ENCODE measurements at regions not wholly inside any gene's neighbourhood (a gene's known extent, or its start where the extent isn't known, plus 50 kb on each side); places are given as distances from the start of the nearest gene placed in this dataset.

DNA sequence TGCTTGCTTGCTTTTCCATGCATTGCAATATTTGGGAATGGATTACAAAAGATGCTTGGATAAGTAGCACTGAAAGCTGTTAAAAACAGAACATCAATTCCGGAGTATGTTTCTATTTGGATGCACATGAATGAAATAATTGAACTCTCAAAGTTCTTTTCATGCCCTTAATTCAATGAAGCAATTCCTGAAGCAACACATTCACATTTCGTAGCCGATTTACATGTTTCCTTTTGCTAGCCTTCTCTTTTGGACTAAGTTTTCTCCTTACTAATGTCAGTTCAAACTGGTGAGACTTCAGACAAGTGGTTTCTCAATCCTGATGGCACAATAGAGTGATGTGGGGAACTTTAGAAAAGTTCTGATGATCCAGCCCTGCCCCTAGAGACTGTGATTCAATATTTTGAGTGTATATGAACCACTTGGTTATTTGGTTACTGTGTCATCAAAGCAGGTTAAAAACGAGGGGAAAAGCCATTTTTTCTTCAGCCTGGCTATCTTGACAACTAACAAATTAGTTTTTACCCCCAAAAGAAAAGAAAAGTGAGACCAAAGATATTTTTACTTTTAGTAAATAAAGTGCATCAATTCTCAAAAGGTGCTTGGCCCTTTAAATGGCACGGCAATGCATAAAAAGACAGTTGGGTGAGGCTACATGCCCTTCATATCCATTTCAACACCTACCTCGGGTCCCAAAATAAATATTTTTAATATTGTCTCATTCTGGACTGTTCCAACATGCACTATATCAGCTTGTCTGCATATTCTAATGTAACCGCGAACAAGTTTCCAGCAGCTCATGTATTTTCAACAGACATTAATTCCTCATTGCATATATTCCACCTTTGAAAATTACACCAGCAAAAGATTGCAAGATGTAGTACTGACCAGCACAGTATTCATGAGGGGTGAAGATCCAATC lies 90.1 kb upstream of the RPL34 start:
- no peaks in the 10 kb centered on the region for H3K36me3 ChIP-seq (ENCODE audit: control insufficient read depth in 2 of 2, extremely low read depth in 1 of 2, insufficient read depth in 2 of 2, low read length in 2 of 2)
- H3K9ac ChIP-seq (replicated peaks; ENCODE audit: extremely low read depth, insufficient read depth, low read length), result no peak overlapping the region
- H3K4me2 ChIP-seq (ENCODE audit: insufficient read depth, low read length), result no peak overlapping the region
- FAIRE-seq (no peak), DNase-seq (ENCODE audit: low read depth, low spot score) (no peak)
- no peak overlapping the region for H3K4me3 ChIP-seq (replicated peaks in 1 of 3; ENCODE audit: insufficient read depth in 1 of 3, low read depth in 1 of 3, low read length in 3 of 3)
- no peak overlapping the region for H3K27ac ChIP-seq (ENCODE audit: insufficient read depth, low read depth, low read length)
- H3K9me3 ChIP-seq (replicated peaks; ENCODE audit: control insufficient read depth, insufficient read depth, low read length), result no peaks in the 10 kb centered on the region
- BruUV-seq (replicated peaks), result no TSS peak
- H4K20me1 ChIP-seq (replicated peaks; ENCODE audit: control insufficient read depth, extremely low read depth, insufficient read depth, low read length), result no peaks in the 10 kb centered on the region
- ChIA-PET POLR2A (no interaction called here), CTCF (no interaction called here)
- no peaks in the 10 kb centered on the region for H3K9me1 ChIP-seq (replicated peaks; ENCODE audit: control insufficient read depth, extremely low read depth, insufficient read depth, low read length)
- TF ChIP-seq MAX (IDR thresholded peaks at IDR 0.05; ENCODE audit: insufficient read depth, insufficient read length) (no peak), POLR2A (IDR thresholded peaks at IDR 0.05; ENCODE audit: low read depth, low read length) (no peak), MYC (IDR thresholded peaks at IDR 0.05; ENCODE audit: low read depth, low read length) (no peak), FOS (IDR thresholded peaks at IDR 0.05; ENCODE audit: borderline replicate concordance, insufficient read depth, low read length) (no peak), GATA2 (IDR thresholded peaks at IDR 0.05; ENCODE audit: insufficient read depth, insufficient read length, low read depth, low read length) (no peak), EZH2 (IDR thresholded peaks at IDR 0.05; ENCODE audit: borderline replicate concordance, low read depth, low read length, severe bottlenecking) (no peak), POLR2AphosphoS5 (IDR thresholded peaks at IDR 0.05; ENCODE audit: insufficient read depth, low read depth, low read length) (no peak), JUN (IDR thresholded peaks at IDR 0.05; ENCODE audit: borderline replicate concordance, insufficient read depth, insufficient read length, low read depth) (no peak)
- TF ChIP-seq, protein P1, sequence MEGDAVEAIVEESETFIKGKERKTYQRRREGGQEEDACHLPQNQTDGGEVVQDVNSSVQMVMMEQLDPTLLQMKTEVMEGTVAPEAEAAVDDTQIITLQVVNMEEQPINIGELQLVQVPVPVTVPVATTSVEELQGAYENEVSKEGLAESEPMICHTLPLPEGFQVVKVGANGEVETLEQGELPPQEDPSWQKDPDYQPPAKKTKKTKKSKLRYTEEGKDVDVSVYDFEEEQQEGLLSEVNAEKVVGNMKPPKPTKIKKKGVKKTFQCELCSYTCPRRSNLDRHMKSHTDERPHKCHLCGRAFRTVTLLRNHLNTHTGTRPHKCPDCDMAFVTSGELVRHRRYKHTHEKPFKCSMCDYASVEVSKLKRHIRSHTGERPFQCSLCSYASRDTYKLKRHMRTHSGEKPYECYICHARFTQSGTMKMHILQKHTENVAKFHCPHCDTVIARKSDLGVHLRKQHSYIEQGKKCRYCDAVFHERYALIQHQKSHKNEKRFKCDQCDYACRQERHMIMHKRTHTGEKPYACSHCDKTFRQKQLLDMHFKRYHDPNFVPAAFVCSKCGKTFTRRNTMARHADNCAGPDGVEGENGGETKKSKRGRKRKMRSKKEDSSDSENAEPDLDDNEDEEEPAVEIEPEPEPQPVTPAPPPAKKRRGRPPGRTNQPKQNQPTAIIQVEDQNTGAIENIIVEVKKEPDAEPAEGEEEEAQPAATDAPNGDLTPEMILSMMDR (IDR thresholded peaks at IDR 0.05; ENCODE audit: extremely low read depth in 1 of 2, insufficient read depth in 1 of 2, low read depth in 1 of 2, low read length in 2 of 2), result no peak
- intact Hi-C loops (cut with micrococcal nuclease), result no loop called here
- H3K4me1 ChIP-seq (ENCODE audit: control insufficient read depth, extremely low read depth, insufficient read depth, low read length), result peaks cover 3% of the 10 kb centered on the region
- H3K27me3 ChIP-seq (ENCODE audit: control insufficient read depth in 2 of 2, insufficient read depth in 2 of 2, low read length in 2 of 2), result no peaks in the 10 kb centered on the region
- H2AFZ ChIP-seq (ENCODE audit: low read depth, low read length), result no peak overlapping the region
- dilution Hi-C loops (cut with MboI; ENCODE audit: extremely low pct_ligation_motif_present, low sequenced_read_pairs), result no loop called here
- H3K79me2 ChIP-seq (ENCODE audit: control insufficient read depth, insufficient read depth, low read length), result no peaks in the 10 kb centered on the region

All from endothelial cell of umbilical vein (primary cell).